Testis (tissue), 2 donors: ENCODE measurements at regions not wholly inside any gene's neighbourhood (a gene's known extent, or its start where the extent isn't known, plus 50 kb on each side); places are given as distances from the start of the nearest gene placed in this dataset.

ENCODE experiments used
- DNase-seq: peaks from one replicate; pipeline ENCODE4 v3.0.0-alpha.2; 2019
- H3K27ac ChIP-seq, 2 donors: fragments of 200-600 bp; sonication (generic); one replicate each; pipeline ENCODE4 v1.5.1; 2019
- H3K27me3 ChIP-seq: fragments of 200-600 bp; sonication (generic); one replicate; pipeline ENCODE4 v1.5.1; 2019
- H3K36me3 ChIP-seq: fragments of 200-600 bp; sonication (generic); one replicate; pipeline ENCODE4 v1.5.1; 2017; ENCODE audit warnings: low read depth; ENCODE audit errors: missing control alignments
- H3K4me1 ChIP-seq: fragments of 200-600 bp; sonication (generic); one replicate; pipeline ENCODE4 v1.5.1; 2019
- H3K4me3 ChIP-seq, 2 donors: fragments of 200-600 bp; sonication (generic); one replicate each; pipeline ENCODE4 v1.5.1; 2017 to 2019
- H3K9me3 ChIP-seq: fragments of 200-600 bp; sonication (generic); one replicate; pipeline ENCODE4 v1.5.1; 2017
- CTCF ChIP-seq, 3 experiments: fragments of 450-650 bp in 2 of 3; fragments of 200-600 bp in 1 of 3; sonication (generic) in 1 of 3; IDR thresholded peaks; one replicate each; pipeline ENCODE4 v1.5.1; 2016 to 2019; ENCODE audit warnings: antibody characterized with exemption in 3 of 3, mild to moderate bottlenecking in 2 of 3, moderate library complexity in 1 of 3
- POLR2A ChIP-seq: fragments of 450-650 bp; IDR thresholded peaks from one replicate; pipeline ENCODE4 v1.6.1; 2017; ENCODE audit warnings: antibody characterized with exemption, mild to moderate bottlenecking, moderate library complexity
- WGBS, 2 donors: methylation state at CpG; one replicate each; pipeline ENCODE4 v1.1.5; 2018; 5-methylcytosine and 5-hydroxymethylcytosine counted together
- intact Hi-C: fragments of 100-400 bp; cut with DNase I; formaldehyde crosslinking; loops from one replicate; pipeline ENCODE4 v1.15.1; 2023; ENCODE audit warnings: low total_unique reads

DNA sequence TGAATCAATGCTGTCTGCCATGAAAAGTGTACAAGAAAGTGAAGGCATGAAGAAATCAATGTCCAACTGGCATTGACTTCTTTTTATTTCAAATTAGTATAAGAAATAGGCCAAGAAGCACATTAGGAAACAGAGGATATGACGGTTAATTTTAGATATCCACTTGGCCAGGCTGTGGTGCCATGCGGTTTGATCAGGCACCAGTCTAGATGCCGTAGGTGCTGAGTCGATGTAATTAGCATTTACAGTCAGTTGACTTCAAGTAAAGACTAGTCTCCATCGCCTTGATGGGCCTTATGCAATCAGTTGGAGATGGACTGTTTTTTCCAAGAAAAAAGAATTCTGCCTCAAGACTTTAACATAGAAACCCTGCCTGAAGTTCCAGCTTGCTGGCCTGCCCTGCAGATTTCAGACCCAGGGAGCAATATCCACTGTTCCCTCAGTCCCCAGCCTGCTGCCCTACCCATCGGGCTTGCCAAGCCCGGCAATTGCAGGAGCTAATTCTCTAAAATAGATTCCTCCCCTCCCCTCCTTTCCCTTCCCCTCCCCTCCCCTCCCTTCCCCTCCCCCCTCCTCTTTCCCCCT is 120.5 kb upstream of the PEG3 start:
- Histone ChIP-seq H3K9me3 (no peaks in the 10 kb centered on the region), H3K4me3 (no peak overlapping the region), H3K36me3 (no peaks in the 10 kb centered on the region), H3K27me3 (no peaks in the 10 kb centered on the region), H3K4me1 (peaks cover 18% of the 10 kb centered on the region), H3K27ac (no peak overlapping the region)
- DNase-seq: no peak
- TF ChIP-seq POLR2A (no peak), CTCF (IDR thresholded peaks at IDR 0.05) (no peak)
- 70 to 75% methylated on average over 7 of the region's 7 CpGs for WGBS, 2 donors
- intact Hi-C loops: no loop called here

- no peaks in the 10 kb centered on the region for H3K27me3 ChIP-seq
- intact Hi-C loops: no loop called here
- DNase-seq: no peak
- H3K4me1 ChIP-seq: peaks cover 36% of the 10 kb centered on the region
- no peaks in the 10 kb centered on the region for H3K36me3 ChIP-seq
- H3K9me3 ChIP-seq: no peaks in the 10 kb centered on the region
- no peak overlapping the region for H3K27ac ChIP-seq
- no peak overlapping the region for H3K4me3 ChIP-seq
- WGBS, 2 donors: 68 to 72% methylated on average over 8 of the region's 8 CpGs
- TF ChIP-seq POLR2A (no peak), CTCF (IDR thresholded peaks at IDR 0.05) (no peak)
Measured at GRCh38 chr19:56964410-56964920, 123.9 kb upstream of the PEG3 start.

DNA sequence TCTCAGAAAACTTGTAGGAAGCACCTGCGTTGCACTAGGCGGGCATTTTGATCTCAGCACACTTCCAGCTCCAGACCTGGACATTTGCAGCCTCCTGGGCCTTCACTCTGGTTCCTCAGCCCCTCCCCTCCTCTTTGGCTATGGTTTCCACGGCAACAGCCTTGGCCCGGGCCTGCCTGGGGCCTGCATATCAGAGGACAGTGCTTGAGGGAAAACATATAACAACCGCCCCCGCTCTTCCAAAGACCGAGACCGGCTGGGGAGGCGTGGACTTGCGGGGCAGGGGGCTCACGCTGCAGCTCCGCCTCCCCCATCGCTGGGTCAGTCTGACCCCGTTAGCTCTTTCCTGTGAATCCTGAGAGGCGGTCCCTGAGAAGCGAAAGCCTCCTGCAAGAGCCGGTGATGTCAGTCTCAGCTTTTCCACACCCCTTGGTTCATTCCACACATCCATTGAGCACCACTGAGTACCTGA is 125.7 kb upstream of the PEG3 start:
- peak overlapping the region in 1 of 2 donors; percentile 0 for H3K4me3 ChIP-seq
- peaks cover 46% of the 10 kb centered on the region for H3K4me1 ChIP-seq
- peak; percentile 91 for DNase-seq
- TF ChIP-seq POLR2A (no peak), CTCF (IDR thresholded peaks at IDR 0.05) (no peak)
- H3K27me3 ChIP-seq: no peaks in the 10 kb centered on the region
- no peaks in the 10 kb centered on the region for H3K9me3 ChIP-seq
- intact Hi-C loops: no loop called here
- no peaks in the 10 kb centered on the region for H3K36me3 ChIP-seq
- H3K27ac ChIP-seq: peak overlapping the region; percentile 79
- 0 to 4% methylated on average over 2 to 17 of the region's 17 CpGs for WGBS, 2 donors

DNA sequence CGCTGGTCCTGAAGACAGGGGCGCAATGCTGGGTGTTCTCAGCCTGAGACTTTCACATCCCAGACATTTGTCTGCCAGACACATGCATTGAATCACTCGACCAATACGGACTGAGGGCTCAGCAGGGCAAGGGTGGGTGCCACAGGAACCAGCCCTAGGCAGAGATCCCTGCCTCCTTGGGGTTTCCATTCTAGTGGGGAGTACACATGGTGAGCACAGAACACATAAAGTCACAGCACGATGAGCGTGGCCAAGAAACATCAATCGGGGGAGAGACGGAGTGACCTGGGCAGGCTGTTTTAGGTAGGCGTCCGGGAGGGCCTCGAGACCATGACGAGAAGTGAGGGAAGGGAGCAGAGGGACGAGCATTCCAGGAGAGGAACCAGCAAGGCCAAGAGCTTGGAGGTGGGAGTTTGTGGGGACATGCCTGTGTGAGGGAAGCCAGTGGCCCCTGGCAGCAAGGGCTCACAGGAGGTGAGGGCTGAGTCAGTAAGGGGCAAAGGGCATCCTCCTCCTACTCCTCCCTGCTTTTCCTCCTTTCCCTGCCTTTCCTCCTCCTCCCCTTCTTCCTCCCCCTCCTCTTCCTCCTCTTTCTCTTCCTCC is 126.3 kb upstream of the PEG3 start:
- Histone ChIP-seq H3K9me3 (no peaks in the 10 kb centered on the region), H3K4me1 (peaks cover 47% of the 10 kb centered on the region), H3K27ac (peak overlapping the region; percentile 79), H3K27me3 (no peaks in the 10 kb centered on the region), H3K36me3 (no peaks in the 10 kb centered on the region), H3K4me3 (peak overlapping the region in 1 of 2 donors; percentile 0)
- DNase-seq: no peak
- intact Hi-C loops: no loop called here
- no peak for TF ChIP-seq POLR2A
- no peak for TF ChIP-seq CTCF (IDR thresholded peaks at IDR 0.05)
- 13 to 16% methylated on average over 11 to 13 of the region's 13 CpGs for WGBS, 2 donors
